Lung (tissue), 11 donors: ENCODE measurements at regions not wholly inside any gene's neighbourhood (a gene's known extent, or its start where the extent isn't known, plus 50 kb on each side); places are given as distances from the start of the nearest gene placed in this dataset.

Experiments
- ATAC-seq: fragments of 200-7000 bp; cut with Tn5 transposase; one replicate; pipeline ENCODE4 v1.9.1; 2020; ENCODE audit warnings: moderate number of reproducible peaks; ENCODE audit not compliant: insufficient read depth, low FRiP score
- DNase-seq, 3 donors: peaks; one replicate each; pipeline ENCODE4 v3.0.0-alpha.2; 2013 to 2017
- H3K27ac ChIP-seq, 2 donors: one replicate each; pipeline ENCODE4 v1.5.1; 2013; ENCODE audit warnings: mild to moderate bottlenecking in 2 of 2, moderate library complexity in 2 of 2, control low read depth in 1 of 2, inconsistent platforms in 1 of 2, low read depth in 1 of 2, low read length in 1 of 2
- H3K27me3 ChIP-seq, 3 donors: one replicate each; pipeline ENCODE4 v1.5.1; 2013; ENCODE audit warnings: low read length in 2 of 3; ENCODE audit not compliant: control insufficient read depth in 3 of 3, insufficient read depth in 3 of 3
- H3K36me3 ChIP-seq, 4 donors: one replicate each; pipeline ENCODE4 v1.5.1; 2013; ENCODE audit warnings: low read length in 4 of 4, mild to moderate bottlenecking in 1 of 4, moderate library complexity in 1 of 4; ENCODE audit not compliant: control insufficient read depth in 4 of 4, insufficient read depth in 4 of 4
- H3K4me1 ChIP-seq, 5 donors: one replicate each; pipeline ENCODE4 v1.5.1; 2013; ENCODE audit warnings: low read length in 5 of 5, mild to moderate bottlenecking in 2 of 5, moderate library complexity in 1 of 5; ENCODE audit not compliant: control insufficient read depth in 5 of 5, insufficient read depth in 5 of 5
- H3K4me3 ChIP-seq: one replicate; pipeline ENCODE4 v1.5.1; 2013; ENCODE audit warnings: mild to moderate bottlenecking, control low read depth, moderate library complexity
- H3K9ac ChIP-seq, 2 donors: one replicate each; pipeline ENCODE4 v1.5.1; 2013; ENCODE audit warnings: low read length in 2 of 2, control low read depth in 1 of 2; ENCODE audit not compliant: insufficient read depth in 1 of 2
- H3K9me3 ChIP-seq, 4 donors: one replicate each; pipeline ENCODE4 v1.5.1; 2013; ENCODE audit warnings: low read length in 3 of 4, mild to moderate bottlenecking in 1 of 4, moderate library complexity in 1 of 4; ENCODE audit not compliant: control insufficient read depth in 4 of 4, insufficient read depth in 3 of 4
- WGBS, 2 donors: extraction: QIAGEN DNeasy Blood & Tissue Kit; methylation state at CpG; one replicate each; pipeline ENCODE4 v1.1.7; 2013; 5-methylcytosine and 5-hydroxymethylcytosine counted together
- TF ChIP-seq, protein P1 (sequence below): IDR thresholded peaks from 2 replicates; pipeline ENCODE4 v1.5.1; 2012; ENCODE audit warnings: mild to moderate bottlenecking; ENCODE audit errors: control extremely low read depth, extremely low read depth
- donor health status: control.
- donor health status: control.
- donor health status: Bipolar disorder and iron deficiency.
- donor health status: healthy.
- donor health status: DM: yes; HTN: yes; CAD: no.

DNA sequence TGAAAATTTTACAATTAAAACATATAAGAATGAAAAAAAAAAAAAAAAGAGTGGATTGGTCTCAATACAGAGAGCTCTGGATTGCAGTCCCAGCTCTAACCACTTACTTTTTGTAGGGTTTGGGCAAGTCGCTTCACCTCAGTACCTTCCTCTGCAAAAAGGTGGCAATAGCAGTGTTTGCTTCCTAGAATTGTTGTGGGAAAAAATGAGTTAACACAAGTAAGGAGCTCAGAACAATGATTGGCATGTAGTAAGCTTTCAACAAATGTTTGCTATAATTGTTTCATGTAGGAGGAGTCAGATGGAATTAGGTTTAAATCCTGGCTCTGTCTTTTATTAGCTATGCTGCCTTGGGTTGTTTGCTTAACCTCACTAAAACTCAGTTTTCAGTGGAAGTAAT, 425.2 kb upstream of the TBL1XR1 start:
- H3K9me3 ChIP-seq = no peaks in the 10 kb centered on the region
- H3K9ac ChIP-seq = no peak overlapping the region
- no peaks in the 10 kb centered on the region for H3K36me3 ChIP-seq
- H3K4me1 ChIP-seq = peaks cover 0 to 17% (median 12%) of the 10 kb centered on the region in 5 donors
- TF ChIP-seq, protein P1, sequence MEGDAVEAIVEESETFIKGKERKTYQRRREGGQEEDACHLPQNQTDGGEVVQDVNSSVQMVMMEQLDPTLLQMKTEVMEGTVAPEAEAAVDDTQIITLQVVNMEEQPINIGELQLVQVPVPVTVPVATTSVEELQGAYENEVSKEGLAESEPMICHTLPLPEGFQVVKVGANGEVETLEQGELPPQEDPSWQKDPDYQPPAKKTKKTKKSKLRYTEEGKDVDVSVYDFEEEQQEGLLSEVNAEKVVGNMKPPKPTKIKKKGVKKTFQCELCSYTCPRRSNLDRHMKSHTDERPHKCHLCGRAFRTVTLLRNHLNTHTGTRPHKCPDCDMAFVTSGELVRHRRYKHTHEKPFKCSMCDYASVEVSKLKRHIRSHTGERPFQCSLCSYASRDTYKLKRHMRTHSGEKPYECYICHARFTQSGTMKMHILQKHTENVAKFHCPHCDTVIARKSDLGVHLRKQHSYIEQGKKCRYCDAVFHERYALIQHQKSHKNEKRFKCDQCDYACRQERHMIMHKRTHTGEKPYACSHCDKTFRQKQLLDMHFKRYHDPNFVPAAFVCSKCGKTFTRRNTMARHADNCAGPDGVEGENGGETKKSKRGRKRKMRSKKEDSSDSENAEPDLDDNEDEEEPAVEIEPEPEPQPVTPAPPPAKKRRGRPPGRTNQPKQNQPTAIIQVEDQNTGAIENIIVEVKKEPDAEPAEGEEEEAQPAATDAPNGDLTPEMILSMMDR = no peak
- H3K4me3 ChIP-seq = no peak overlapping the region
- ATAC-seq (no peak), DNase-seq (no peak)
- H3K27me3 ChIP-seq = no peaks in the 10 kb centered on the region
- no peak overlapping the region for H3K27ac ChIP-seq
- WGBS, 2 donors = 76 to 89% methylated on average over 1 of the region's 1 CpG

DNA sequence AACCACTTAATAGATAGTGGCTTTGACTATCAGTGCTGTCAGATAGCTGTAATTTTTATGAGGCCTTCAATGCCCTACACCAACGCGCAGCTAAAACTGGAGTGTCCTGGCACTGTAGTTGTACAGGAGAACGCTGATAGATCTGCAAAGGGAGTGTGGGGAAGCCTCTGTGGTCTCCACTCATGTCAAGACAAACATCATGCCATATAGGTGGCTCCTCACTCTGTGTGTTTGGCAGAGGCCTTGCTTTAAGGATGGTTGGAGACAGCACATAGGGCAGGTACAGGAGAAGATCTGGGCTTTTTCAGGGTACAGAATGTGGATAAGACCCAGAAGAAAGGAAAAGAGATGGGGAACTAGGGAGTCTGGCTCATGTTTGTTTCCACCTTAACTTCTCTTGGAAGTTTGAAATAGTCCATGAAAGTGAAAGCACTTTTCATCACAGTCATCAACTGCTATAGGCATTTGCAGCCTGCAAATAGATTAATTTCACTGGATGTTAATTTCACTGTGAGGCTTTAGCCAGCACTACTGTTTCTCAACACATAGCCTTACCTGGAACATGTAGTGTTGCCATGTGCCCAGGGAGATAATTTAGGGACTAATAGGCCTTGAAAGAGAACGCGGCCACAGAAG, 425.8 kb upstream of the TBL1XR1 start:
- Histone ChIP-seq H3K27ac (no peak overlapping the region), H3K4me1 (peaks cover 0 to 17% (median 12%) of the 10 kb centered on the region in 5 donors), H3K9me3 (no peaks in the 10 kb centered on the region), H3K9ac (no peak overlapping the region), H3K4me3 (no peak overlapping the region), H3K27me3 (no peaks in the 10 kb centered on the region), H3K36me3 (no peaks in the 10 kb centered on the region)
- 87 to 95% methylated on average over 5 of the region's 5 CpGs for WGBS, 2 donors
- TF ChIP-seq, protein P1 = no peak
- no peak for ATAC-seq
- no peak for DNase-seq

DNA sequence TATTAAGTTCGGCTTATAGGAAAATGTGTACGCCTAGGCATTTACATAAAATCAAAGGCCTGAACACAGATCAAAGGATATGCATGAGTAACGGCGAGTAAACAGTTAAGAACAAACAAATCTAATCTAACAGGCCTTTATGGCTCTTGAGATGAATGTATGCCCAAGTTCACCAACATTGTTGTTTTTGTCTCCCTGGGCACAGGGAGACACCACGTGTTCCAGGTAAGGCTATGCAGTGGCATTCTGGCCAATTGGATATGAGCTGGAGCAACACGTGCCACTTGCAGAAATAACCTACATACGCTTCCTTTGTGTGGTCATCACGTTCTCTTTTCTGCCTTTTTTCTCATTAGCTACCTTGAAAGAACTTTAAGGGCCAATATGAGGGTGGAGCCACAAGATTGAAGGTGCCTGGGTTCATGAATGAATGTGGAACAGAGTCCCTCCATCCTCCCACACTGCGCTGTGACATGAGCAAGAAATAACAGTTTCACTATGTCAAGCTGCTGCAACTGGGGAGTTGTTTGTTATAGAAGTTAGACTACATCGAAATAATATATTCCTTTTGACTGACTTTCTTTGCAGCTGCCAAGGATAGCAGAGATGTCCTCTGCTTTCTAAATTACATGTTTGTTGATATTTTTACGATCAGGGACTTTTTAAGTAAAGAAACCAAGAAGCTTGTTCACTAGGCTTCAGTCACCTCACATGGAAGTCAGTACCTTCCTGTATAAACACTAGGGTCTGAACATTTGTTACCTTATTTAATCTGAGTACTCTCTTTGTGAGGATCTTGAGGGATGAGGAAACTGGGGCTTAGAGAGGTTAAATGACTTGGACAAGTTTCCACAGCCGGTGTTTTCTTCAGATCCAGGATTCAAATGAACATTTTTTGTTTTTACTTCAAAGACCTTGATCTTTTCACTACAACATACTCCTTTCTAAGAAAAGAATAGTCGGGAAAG, 427.5 kb upstream of the TBL1XR1 start:
- Histone ChIP-seq H3K27me3 (no peaks in the 10 kb centered on the region), H3K9ac (no peak overlapping the region), H3K27ac (no peak overlapping the region), H3K36me3 (no peaks in the 10 kb centered on the region), H3K9me3 (no peaks in the 10 kb centered on the region), H3K4me3 (no peak overlapping the region), H3K4me1 (peaks cover 0 to 9% (median 0%) of the 10 kb centered on the region in 5 donors)
- DNase-seq = no peak
- ATAC-seq = no peak
- TF ChIP-seq, protein P1 = no peak
- WGBS, 2 donors = 85 to 92% methylated on average over 13 of the region's 13 CpGs
